ENCODE measurements at regions not wholly inside any gene's neighbourhood (a gene's known extent, or its start where the extent isn't known, plus 50 kb on each side); places are given as distances from the start of the nearest gene placed in this dataset.

DNA sequence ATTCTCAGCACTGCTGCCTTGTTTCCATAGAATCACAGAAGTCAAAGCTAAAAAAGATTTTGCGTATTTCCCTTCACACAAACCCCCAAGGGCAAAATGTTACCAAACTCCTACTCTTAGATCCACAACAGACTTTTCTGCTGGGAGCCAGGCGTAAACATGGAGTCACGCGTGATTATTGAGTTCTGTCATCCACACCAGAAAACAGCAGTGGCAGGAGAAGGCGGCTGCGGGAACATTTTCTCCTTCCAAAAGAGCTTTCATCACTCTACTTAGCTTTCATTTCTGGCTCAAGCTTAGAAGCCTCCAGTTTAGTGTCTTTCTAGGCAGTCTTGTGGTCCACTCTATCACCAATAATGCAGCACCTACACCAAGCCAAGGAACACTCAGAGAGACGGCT is 712.9 kb upstream of the NRP1 start:
- no peaks in the 10 kb centered on the region for H3K79me2 ChIP-seq (ENCODE audit: insufficient read depth, low read length)
- H3K9me3 ChIP-seq (ENCODE audit: insufficient read depth, low read depth, low read length) = no peaks in the 10 kb centered on the region
- peaks cover 7% of the 10 kb centered on the region for H3K4me1 ChIP-seq (ENCODE audit: insufficient read depth, low read length, poor library complexity, severe bottlenecking)
- no peaks in the 10 kb centered on the region for H3K9me2 ChIP-seq (replicated peaks; ENCODE audit: low read depth, low read length)
- H3F3A ChIP-seq (ENCODE audit: low read depth) = no peaks in the 10 kb centered on the region
- H3K36me3 ChIP-seq (ENCODE audit: insufficient read depth, low read length) = no peaks in the 10 kb centered on the region
- no peak for TF ChIP-seq EZH2phosphoT487 (IDR thresholded peaks at IDR 0.05; ENCODE audit: borderline replicate concordance)
- TF ChIP-seq, protein P1, sequence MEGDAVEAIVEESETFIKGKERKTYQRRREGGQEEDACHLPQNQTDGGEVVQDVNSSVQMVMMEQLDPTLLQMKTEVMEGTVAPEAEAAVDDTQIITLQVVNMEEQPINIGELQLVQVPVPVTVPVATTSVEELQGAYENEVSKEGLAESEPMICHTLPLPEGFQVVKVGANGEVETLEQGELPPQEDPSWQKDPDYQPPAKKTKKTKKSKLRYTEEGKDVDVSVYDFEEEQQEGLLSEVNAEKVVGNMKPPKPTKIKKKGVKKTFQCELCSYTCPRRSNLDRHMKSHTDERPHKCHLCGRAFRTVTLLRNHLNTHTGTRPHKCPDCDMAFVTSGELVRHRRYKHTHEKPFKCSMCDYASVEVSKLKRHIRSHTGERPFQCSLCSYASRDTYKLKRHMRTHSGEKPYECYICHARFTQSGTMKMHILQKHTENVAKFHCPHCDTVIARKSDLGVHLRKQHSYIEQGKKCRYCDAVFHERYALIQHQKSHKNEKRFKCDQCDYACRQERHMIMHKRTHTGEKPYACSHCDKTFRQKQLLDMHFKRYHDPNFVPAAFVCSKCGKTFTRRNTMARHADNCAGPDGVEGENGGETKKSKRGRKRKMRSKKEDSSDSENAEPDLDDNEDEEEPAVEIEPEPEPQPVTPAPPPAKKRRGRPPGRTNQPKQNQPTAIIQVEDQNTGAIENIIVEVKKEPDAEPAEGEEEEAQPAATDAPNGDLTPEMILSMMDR (conservative IDR thresholded peaks at IDR 0.05; ENCODE audit: low read length) = no peak
- H4K20me1 ChIP-seq (ENCODE audit: insufficient read depth, low read length, poor library complexity, severe bottlenecking) = no peaks in the 10 kb centered on the region
- no peak overlapping the region for H3K4me2 ChIP-seq (ENCODE audit: low read depth, low read length, poor library complexity, severe bottlenecking)
- H2AFZ ChIP-seq (ENCODE audit: low read length) = no peak overlapping the region
- H3K4me3 ChIP-seq (ENCODE audit: low read length, poor library complexity, severe bottlenecking) = no peak overlapping the region
- no peak overlapping the region for H3K9ac ChIP-seq (ENCODE audit: low read depth, low read length, poor library complexity, severe bottlenecking)
- H3K27me3 ChIP-seq (ENCODE audit: insufficient read depth, low read length, poor library complexity, severe bottlenecking) = no peaks in the 10 kb centered on the region

DNA sequence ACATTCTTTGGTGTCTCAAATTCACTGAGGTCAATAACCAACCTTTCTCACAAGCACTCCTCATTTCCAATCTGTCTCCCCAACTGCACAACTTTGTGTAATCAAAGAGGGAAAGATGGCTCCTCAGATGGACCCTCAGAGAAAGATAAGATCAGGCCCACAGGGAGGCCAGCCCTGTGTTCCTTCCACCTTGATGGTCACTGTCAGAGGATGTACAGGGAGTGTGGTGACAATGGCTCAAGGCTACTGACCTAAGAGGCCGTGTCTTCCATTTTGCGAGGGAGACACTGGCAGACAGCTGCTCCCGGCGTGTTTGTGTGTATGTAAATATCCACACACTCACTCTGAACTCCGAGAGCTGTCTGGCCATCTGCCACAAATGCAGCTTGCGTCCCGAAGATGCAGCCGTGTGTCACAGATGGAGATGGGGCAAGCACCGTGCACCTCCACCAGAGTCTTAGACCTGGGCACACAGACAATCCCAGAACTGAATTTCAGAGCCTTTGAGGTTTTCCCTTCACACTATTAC is 712.1 kb upstream of the NRP1 start:
- Histone ChIP-seq H3K9ac (ENCODE audit: low read depth, low read length, poor library complexity, severe bottlenecking) (no peak overlapping the region), H3K27me3 (ENCODE audit: insufficient read depth, low read length, poor library complexity, severe bottlenecking) (no peaks in the 10 kb centered on the region), H2AFZ (ENCODE audit: low read length) (no peak overlapping the region), H3K9me2 (replicated peaks; ENCODE audit: low read depth, low read length) (no peaks in the 10 kb centered on the region), H3K36me3 (ENCODE audit: insufficient read depth, low read length) (no peaks in the 10 kb centered on the region), H3K9me3 (ENCODE audit: insufficient read depth, low read depth, low read length) (no peaks in the 10 kb centered on the region), H3K4me2 (ENCODE audit: low read depth, low read length, poor library complexity, severe bottlenecking) (no peak overlapping the region), H3K79me2 (ENCODE audit: insufficient read depth, low read length) (no peaks in the 10 kb centered on the region), H4K20me1 (ENCODE audit: insufficient read depth, low read length, poor library complexity, severe bottlenecking) (no peaks in the 10 kb centered on the region), H3F3A (ENCODE audit: low read depth) (no peaks in the 10 kb centered on the region), H3K4me1 (ENCODE audit: insufficient read depth, low read length, poor library complexity, severe bottlenecking) (peaks cover 7% of the 10 kb centered on the region), H3K4me3 (ENCODE audit: low read length, poor library complexity, severe bottlenecking) (no peak overlapping the region)
- TF ChIP-seq, protein P1 (conservative IDR thresholded peaks at IDR 0.05; ENCODE audit: low read length) = no peak
- no peak for TF ChIP-seq EZH2phosphoT487 (IDR thresholded peaks at IDR 0.05; ENCODE audit: borderline replicate concordance)

- H3K4me1 ChIP-seq (ENCODE audit: insufficient read depth, low read length, poor library complexity, severe bottlenecking) = peaks cover 7% of the 10 kb centered on the region
- no peak for TF ChIP-seq EZH2phosphoT487 (IDR thresholded peaks at IDR 0.05; ENCODE audit: borderline replicate concordance)
- H3K79me2 ChIP-seq (ENCODE audit: insufficient read depth, low read length) = no peaks in the 10 kb centered on the region
- H3K9ac ChIP-seq (ENCODE audit: low read depth, low read length, poor library complexity, severe bottlenecking) = no peak overlapping the region
- no peak overlapping the region for H3K4me2 ChIP-seq (ENCODE audit: low read depth, low read length, poor library complexity, severe bottlenecking)
- H3F3A ChIP-seq (ENCODE audit: low read depth) = no peaks in the 10 kb centered on the region
- H3K36me3 ChIP-seq (ENCODE audit: insufficient read depth, low read length) = no peaks in the 10 kb centered on the region
- H3K27me3 ChIP-seq (ENCODE audit: insufficient read depth, low read length, poor library complexity, severe bottlenecking) = no peaks in the 10 kb centered on the region
- no peaks in the 10 kb centered on the region for H4K20me1 ChIP-seq (ENCODE audit: insufficient read depth, low read length, poor library complexity, severe bottlenecking)
- no peaks in the 10 kb centered on the region for H3K9me2 ChIP-seq (replicated peaks; ENCODE audit: low read depth, low read length)
- no peak overlapping the region for H2AFZ ChIP-seq (ENCODE audit: low read length)
- no peaks in the 10 kb centered on the region for H3K9me3 ChIP-seq (ENCODE audit: insufficient read depth, low read depth, low read length)
- H3K4me3 ChIP-seq (ENCODE audit: low read length, poor library complexity, severe bottlenecking) = no peak overlapping the region
These were observed 711.2 kb upstream of the NRP1 start for GRCh38 chr10:34045571-34046190.

GRCh38 chr10:34041871-34042270 is 707.4 kb upstream of the NRP1 start:
- Histone ChIP-seq H3K36me3 (ENCODE audit: insufficient read depth, low read length) (no peaks in the 10 kb centered on the region), H3K9me3 (ENCODE audit: insufficient read depth, low read depth, low read length) (no peaks in the 10 kb centered on the region), H2AFZ (ENCODE audit: low read length) (no peak overlapping the region), H3K4me3 (ENCODE audit: low read length, poor library complexity, severe bottlenecking) (no peak overlapping the region), H3K9ac (ENCODE audit: low read depth, low read length, poor library complexity, severe bottlenecking) (no peak overlapping the region), H3K4me2 (ENCODE audit: low read depth, low read length, poor library complexity, severe bottlenecking) (no peak overlapping the region), H3K79me2 (ENCODE audit: insufficient read depth, low read length) (no peaks in the 10 kb centered on the region), H4K20me1 (ENCODE audit: insufficient read depth, low read length, poor library complexity, severe bottlenecking) (no peaks in the 10 kb centered on the region), H3F3A (ENCODE audit: low read depth) (no peaks in the 10 kb centered on the region), H3K9me2 (replicated peaks; ENCODE audit: low read depth, low read length) (no peaks in the 10 kb centered on the region), H3K27me3 (ENCODE audit: insufficient read depth, low read length, poor library complexity, severe bottlenecking) (no peaks in the 10 kb centered on the region), H3K4me1 (ENCODE audit: insufficient read depth, low read length, poor library complexity, severe bottlenecking) (peaks cover 7% of the 10 kb centered on the region)
- TF ChIP-seq EZH2phosphoT487 (IDR thresholded peaks at IDR 0.05; ENCODE audit: borderline replicate concordance) = no peak
- TF ChIP-seq, protein P1 (conservative IDR thresholded peaks at IDR 0.05; ENCODE audit: low read length) = no peak
